Lung (tissue), 11 donors: ENCODE measurements at regions not wholly inside any gene's neighbourhood (a gene's known extent, or its start where the extent isn't known, plus 50 kb on each side); places are given as distances from the start of the nearest gene placed in this dataset.

Experiments used
- ATAC-seq: fragments of 200-7000 bp; cut with Tn5 transposase; one replicate; pipeline ENCODE4 v1.9.1; 2020; ENCODE audit warnings: moderate number of reproducible peaks; ENCODE audit not compliant: insufficient read depth, low FRiP score
- DNase-seq, 3 donors: peaks; one replicate each; pipeline ENCODE4 v3.0.0-alpha.2; 2013 to 2017
- H3K27ac ChIP-seq, 2 donors: one replicate each; pipeline ENCODE4 v1.5.1; 2013; ENCODE audit warnings: mild to moderate bottlenecking in 2 of 2, moderate library complexity in 2 of 2, control low read depth in 1 of 2, inconsistent platforms in 1 of 2, low read depth in 1 of 2, low read length in 1 of 2
- H3K27me3 ChIP-seq, 3 donors: one replicate each; pipeline ENCODE4 v1.5.1; 2013; ENCODE audit warnings: low read length in 2 of 3; ENCODE audit not compliant: control insufficient read depth in 3 of 3, insufficient read depth in 3 of 3
- H3K36me3 ChIP-seq, 4 donors: one replicate each; pipeline ENCODE4 v1.5.1; 2013; ENCODE audit warnings: low read length in 4 of 4, mild to moderate bottlenecking in 1 of 4, moderate library complexity in 1 of 4; ENCODE audit not compliant: control insufficient read depth in 4 of 4, insufficient read depth in 4 of 4
- H3K4me1 ChIP-seq, 5 donors: one replicate each; pipeline ENCODE4 v1.5.1; 2013; ENCODE audit warnings: low read length in 5 of 5, mild to moderate bottlenecking in 2 of 5, moderate library complexity in 1 of 5; ENCODE audit not compliant: control insufficient read depth in 5 of 5, insufficient read depth in 5 of 5
- H3K4me3 ChIP-seq: one replicate; pipeline ENCODE4 v1.5.1; 2013; ENCODE audit warnings: mild to moderate bottlenecking, control low read depth, moderate library complexity
- H3K9ac ChIP-seq, 2 donors: one replicate each; pipeline ENCODE4 v1.5.1; 2013; ENCODE audit warnings: low read length in 2 of 2, control low read depth in 1 of 2; ENCODE audit not compliant: insufficient read depth in 1 of 2
- H3K9me3 ChIP-seq, 4 donors: one replicate each; pipeline ENCODE4 v1.5.1; 2013; ENCODE audit warnings: low read length in 3 of 4, mild to moderate bottlenecking in 1 of 4, moderate library complexity in 1 of 4; ENCODE audit not compliant: control insufficient read depth in 4 of 4, insufficient read depth in 3 of 4
- WGBS, 2 donors: extraction: QIAGEN DNeasy Blood & Tissue Kit; methylation state at CpG; one replicate each; pipeline ENCODE4 v1.1.7; 2013; 5-methylcytosine and 5-hydroxymethylcytosine counted together
- TF ChIP-seq, protein P1 (sequence below): IDR thresholded peaks from 2 replicates; pipeline ENCODE4 v1.5.1; 2012; ENCODE audit warnings: mild to moderate bottlenecking; ENCODE audit errors: control extremely low read depth, extremely low read depth
- donor health status: control.
- donor health status: control.
- donor health status: Bipolar disorder and iron deficiency.
- donor health status: healthy.
- donor health status: DM: yes; HTN: yes; CAD: no.

DNA sequence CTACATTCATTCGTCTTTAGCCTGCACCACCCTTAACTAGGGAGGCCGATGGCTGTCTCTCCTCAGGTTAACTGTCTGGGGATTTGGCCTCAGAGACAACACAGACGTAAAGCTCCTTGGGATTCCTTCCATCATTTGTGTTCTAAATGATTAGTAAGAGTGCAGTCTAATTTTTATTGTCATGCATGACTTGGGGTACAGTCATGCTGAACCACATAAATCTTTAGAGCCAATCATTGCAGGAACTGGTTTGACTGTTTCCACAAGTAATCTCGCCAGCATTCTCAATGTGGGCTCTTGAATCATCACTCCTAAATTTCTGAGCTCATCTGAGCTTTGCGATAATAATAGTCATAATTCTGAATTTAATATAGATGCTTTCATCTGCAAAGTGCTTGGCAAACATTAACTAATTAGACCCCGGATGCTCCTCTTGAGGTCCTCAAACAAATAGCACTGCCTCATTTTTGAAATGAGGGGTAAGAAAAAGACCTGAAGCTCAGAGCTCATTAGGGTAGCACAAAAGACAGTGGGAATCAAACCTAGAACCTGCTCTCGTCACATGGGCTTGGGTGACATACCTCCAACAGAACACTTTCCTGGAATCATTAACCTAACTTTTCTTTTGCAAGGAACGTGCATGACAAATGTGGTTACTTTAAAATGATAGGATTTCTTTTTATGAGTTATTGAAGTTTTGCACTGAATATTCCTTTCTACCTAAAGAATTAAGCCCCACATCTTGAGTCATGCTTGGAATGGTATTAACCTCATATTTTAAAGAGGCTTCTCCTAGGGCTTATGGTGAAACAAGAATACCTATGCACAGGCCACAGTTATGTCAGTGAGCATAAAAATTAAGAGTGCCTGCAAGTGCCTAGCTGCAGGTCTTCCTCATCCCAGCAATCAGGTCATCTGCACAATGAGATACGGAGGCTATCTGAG lies 118.9 kb upstream of the NRP1 start:
- WGBS, 2 donors: 87 to 89% methylated on average over 9 of the region's 9 CpGs
- no peak for ATAC-seq
- Histone ChIP-seq H3K9ac (no peak overlapping the region), H3K27ac (no peak overlapping the region), H3K4me1 (no peaks in the 10 kb centered on the region), H3K9me3 (peaks cover 2 to 4% (median 3%) of the 10 kb centered on the region in 4 donors), H3K36me3 (peaks cover 0 to 4% (median 0%) of the 10 kb centered on the region in 4 donors), H3K27me3 (no peaks in the 10 kb centered on the region), H3K4me3 (no peak overlapping the region)
- DNase-seq: no peak
- TF ChIP-seq, protein P1, sequence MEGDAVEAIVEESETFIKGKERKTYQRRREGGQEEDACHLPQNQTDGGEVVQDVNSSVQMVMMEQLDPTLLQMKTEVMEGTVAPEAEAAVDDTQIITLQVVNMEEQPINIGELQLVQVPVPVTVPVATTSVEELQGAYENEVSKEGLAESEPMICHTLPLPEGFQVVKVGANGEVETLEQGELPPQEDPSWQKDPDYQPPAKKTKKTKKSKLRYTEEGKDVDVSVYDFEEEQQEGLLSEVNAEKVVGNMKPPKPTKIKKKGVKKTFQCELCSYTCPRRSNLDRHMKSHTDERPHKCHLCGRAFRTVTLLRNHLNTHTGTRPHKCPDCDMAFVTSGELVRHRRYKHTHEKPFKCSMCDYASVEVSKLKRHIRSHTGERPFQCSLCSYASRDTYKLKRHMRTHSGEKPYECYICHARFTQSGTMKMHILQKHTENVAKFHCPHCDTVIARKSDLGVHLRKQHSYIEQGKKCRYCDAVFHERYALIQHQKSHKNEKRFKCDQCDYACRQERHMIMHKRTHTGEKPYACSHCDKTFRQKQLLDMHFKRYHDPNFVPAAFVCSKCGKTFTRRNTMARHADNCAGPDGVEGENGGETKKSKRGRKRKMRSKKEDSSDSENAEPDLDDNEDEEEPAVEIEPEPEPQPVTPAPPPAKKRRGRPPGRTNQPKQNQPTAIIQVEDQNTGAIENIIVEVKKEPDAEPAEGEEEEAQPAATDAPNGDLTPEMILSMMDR: no peak

DNA sequence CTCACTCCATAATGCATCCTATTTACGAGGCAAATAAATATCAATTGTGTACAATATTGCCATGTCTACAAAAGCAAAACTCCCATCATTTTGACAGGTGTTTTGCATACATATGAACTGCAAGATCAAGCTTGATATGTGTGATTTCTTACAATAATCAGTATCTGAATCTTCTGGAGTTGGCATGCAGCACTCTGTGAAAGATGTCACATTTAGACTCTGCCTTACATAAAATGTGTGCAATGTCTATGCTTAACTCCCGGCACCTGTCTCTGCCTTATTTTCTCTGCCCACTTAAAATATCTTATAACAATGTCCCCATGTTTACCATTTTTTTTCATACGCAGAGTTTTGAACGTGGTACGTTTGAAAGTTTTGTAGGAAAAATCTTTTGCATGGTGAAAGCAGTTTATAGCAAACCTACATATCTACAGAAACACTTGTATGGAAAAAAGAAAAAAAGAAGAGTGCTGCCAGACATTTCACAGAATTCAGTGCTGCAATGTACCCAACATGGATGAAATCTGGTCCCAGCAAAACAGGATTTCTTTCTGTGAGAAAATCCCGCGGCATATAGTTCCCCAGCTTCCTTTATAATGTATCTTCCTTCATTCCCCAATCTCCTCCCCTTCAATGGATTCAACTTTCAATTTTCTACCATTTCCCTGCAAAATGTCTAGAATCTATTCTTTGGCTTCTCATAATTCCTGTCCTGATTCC lies 114.1 kb upstream of the NRP1 start:
- DNase-seq (no peak), ATAC-seq (no peak)
- Histone ChIP-seq H3K9ac (no peak overlapping the region), H3K4me3 (no peak overlapping the region), H3K4me1 (no peaks in the 10 kb centered on the region), H3K27me3 (no peaks in the 10 kb centered on the region), H3K27ac (no peak overlapping the region), H3K36me3 (peaks cover 0 to 4% (median 0%) of the 10 kb centered on the region in 4 donors), H3K9me3 (peaks cover 0 to 4% (median 3%) of the 10 kb centered on the region in 4 donors)
- 92 to 93% methylated on average over 7 of the region's 7 CpGs for WGBS, 2 donors
- TF ChIP-seq, protein P1: no peak

DNA sequence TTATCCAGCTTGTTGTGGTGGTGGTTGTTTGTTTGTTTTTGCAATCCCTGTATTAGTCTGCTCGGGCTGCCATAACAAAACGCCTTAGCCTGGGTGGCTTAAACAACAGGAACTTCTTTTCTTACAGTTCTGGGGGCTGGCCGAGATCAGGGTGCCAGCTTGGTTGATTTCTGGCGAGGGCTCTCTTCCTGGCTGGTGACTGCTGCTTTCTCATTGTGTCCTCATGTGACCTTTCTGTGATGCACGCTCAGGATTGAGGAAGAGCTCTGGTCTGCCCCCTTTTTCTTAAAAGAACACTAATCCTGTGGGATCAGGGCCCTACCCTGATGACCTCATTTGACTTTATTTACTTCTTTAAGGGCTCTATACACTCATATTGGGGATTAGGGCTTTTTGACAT lies 107.1 kb upstream of the NRP1 start:
- Histone ChIP-seq H3K36me3 (no peaks in the 10 kb centered on the region), H3K4me1 (peaks cover 0 to 2% (median 0%) of the 10 kb centered on the region in 5 donors), H3K27me3 (no peaks in the 10 kb centered on the region), H3K4me3 (no peak overlapping the region), H3K9ac (no peak overlapping the region), H3K27ac (no peak overlapping the region), H3K9me3 (no peaks in the 10 kb centered on the region)
- TF ChIP-seq, protein P1: no peak
- 51 to 57% methylated on average over 5 of the region's 5 CpGs for WGBS, 2 donors
- ATAC-seq (no peak), DNase-seq (no peak)
